Astrocyte (in vitro differentiated cells and primary cell): ENCODE measurements at regions not wholly inside any gene's neighbourhood (a gene's known extent, or its start where the extent isn't known, plus 50 kb on each side); places are given as distances from the start of the nearest gene placed in this dataset.
A peak's percentile ranks its signal among the peaks of the same experiment; 100 is the strongest.

ENCODE experiments used
- DNase-seq: peaks from one replicate; pipeline ENCODE4 v3.0.0-alpha.2; 2010; ENCODE audit warnings: low read depth
- FAIRE-seq: peaks from 2 replicates; lab custom pipeline; 2011; peaks lifted over from hg19 to GRCh38; lab: Jason Lieb, UNC
- H2AFZ ChIP-seq: 2 replicates; pipeline ENCODE4 v1.6.0; 2012; ENCODE audit warnings: low read depth, low read length, inconsistent platforms
- H3K27ac ChIP-seq: 2 replicates; pipeline ENCODE4 v1.5.1; 2011; ENCODE audit warnings: low read depth, low read length, inconsistent platforms
- H3K27me3 ChIP-seq: 2 replicates; pipeline ENCODE4 v1.6.0; 2011; ENCODE audit warnings: low read length, inconsistent platforms; ENCODE audit not compliant: insufficient read depth
- H3K36me3 ChIP-seq: 2 replicates; pipeline ENCODE4 v1.5.1; 2011; ENCODE audit warnings: low read length, inconsistent platforms; ENCODE audit not compliant: insufficient read depth
- H3K4me1 ChIP-seq: 2 replicates; pipeline ENCODE4 v1.5.1; 2011; ENCODE audit warnings: low read length, inconsistent platforms; ENCODE audit not compliant: insufficient read depth
- H3K4me2 ChIP-seq: 2 replicates; pipeline ENCODE4 v1.6.0; 2012; ENCODE audit warnings: low read length, inconsistent platforms
- H3K4me3 ChIP-seq: 2 replicates; pipeline ENCODE4 v1.5.1; 2011; ENCODE audit warnings: low read depth, mild to moderate bottlenecking, low read length, inconsistent platforms; ENCODE audit not compliant: insufficient read depth
- H3K79me2 ChIP-seq: 2 replicates; pipeline ENCODE4 v1.6.0; 2012; ENCODE audit warnings: mild to moderate bottlenecking, low read length, inconsistent platforms; ENCODE audit not compliant: insufficient read depth
- H3K9ac ChIP-seq: 2 replicates; pipeline ENCODE4 v1.6.0; 2012; ENCODE audit warnings: mild to moderate bottlenecking, low read length, inconsistent platforms
- H3K9me3 ChIP-seq: 2 replicates; pipeline ENCODE4 v1.5.1; 2012; ENCODE audit warnings: low read depth, mild to moderate bottlenecking, low read length, inconsistent platforms; ENCODE audit not compliant: insufficient read depth
- H4K20me1 ChIP-seq: 2 replicates; pipeline ENCODE4 v1.6.0; 2012; ENCODE audit warnings: low read length, inconsistent platforms; ENCODE audit not compliant: insufficient read depth
- H3K27ac Mint-ChIP-seq: one replicate; pipeline ENCODE4 v1.8.0; 2021; ENCODE audit warnings: mild to moderate bottlenecking, mixed read lengths; ENCODE audit not compliant: unreplicated experiment
- H3K27me3 Mint-ChIP-seq: one replicate; pipeline ENCODE4 v1.8.0; 2021; ENCODE audit warnings: low read depth, mixed read lengths; ENCODE audit not compliant: unreplicated experiment
- H3K36me3 Mint-ChIP-seq: one replicate; pipeline ENCODE4 v1.8.0; 2021; ENCODE audit warnings: low read depth, mixed read lengths; ENCODE audit not compliant: unreplicated experiment
- H3K4me1 Mint-ChIP-seq: one replicate; pipeline ENCODE4 v1.8.0; 2021; ENCODE audit warnings: low read depth, mixed read lengths; ENCODE audit not compliant: unreplicated experiment
- H3K4me3 Mint-ChIP-seq: one replicate; pipeline ENCODE4 v1.8.0; 2021; ENCODE audit warnings: mild to moderate bottlenecking, moderate library complexity, mixed read lengths; ENCODE audit not compliant: unreplicated experiment
- H3K9me3 Mint-ChIP-seq: one replicate; pipeline ENCODE4 v1.8.0; 2021; ENCODE audit warnings: mild to moderate bottlenecking, mixed read lengths; ENCODE audit not compliant: unreplicated experiment
- EZH2 ChIP-seq: IDR thresholded peaks from 2 replicates; pipeline ENCODE4 v1.6.1; 2012; ENCODE audit warnings: mild to moderate bottlenecking, low read length, inconsistent platforms; ENCODE audit not compliant: insufficient read depth
- TF ChIP-seq, protein P1 (sequence below): IDR thresholded peaks from 2 replicates; pipeline ENCODE4 v1.5.1; 2011; ENCODE audit warnings: low read depth, mild to moderate bottlenecking, inconsistent platforms, low read length, moderate library complexity; ENCODE audit not compliant: insufficient read depth

GRCh38 chr7:22911889-22912288 lies 89.2 kb upstream of the TOMM7 start:
- Mint-ChIP-seq H3K36me3 (peaks cover 19% of the 10 kb centered on the region), H3K27me3 (no peaks in the 10 kb centered on the region), H3K9me3 (peaks cover 23% of the 10 kb centered on the region), H3K4me3 (no peak overlapping the region), H3K4me1 (no peaks in the 10 kb centered on the region), H3K27ac (no peak overlapping the region)
- H3K27ac ChIP-seq = no peak overlapping the region
- no peaks in the 10 kb centered on the region for H3K27me3 ChIP-seq
- TF ChIP-seq, protein P1, sequence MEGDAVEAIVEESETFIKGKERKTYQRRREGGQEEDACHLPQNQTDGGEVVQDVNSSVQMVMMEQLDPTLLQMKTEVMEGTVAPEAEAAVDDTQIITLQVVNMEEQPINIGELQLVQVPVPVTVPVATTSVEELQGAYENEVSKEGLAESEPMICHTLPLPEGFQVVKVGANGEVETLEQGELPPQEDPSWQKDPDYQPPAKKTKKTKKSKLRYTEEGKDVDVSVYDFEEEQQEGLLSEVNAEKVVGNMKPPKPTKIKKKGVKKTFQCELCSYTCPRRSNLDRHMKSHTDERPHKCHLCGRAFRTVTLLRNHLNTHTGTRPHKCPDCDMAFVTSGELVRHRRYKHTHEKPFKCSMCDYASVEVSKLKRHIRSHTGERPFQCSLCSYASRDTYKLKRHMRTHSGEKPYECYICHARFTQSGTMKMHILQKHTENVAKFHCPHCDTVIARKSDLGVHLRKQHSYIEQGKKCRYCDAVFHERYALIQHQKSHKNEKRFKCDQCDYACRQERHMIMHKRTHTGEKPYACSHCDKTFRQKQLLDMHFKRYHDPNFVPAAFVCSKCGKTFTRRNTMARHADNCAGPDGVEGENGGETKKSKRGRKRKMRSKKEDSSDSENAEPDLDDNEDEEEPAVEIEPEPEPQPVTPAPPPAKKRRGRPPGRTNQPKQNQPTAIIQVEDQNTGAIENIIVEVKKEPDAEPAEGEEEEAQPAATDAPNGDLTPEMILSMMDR = no peak
- TF ChIP-seq EZH2 = no peak
- H3K36me3 ChIP-seq = peaks cover 3% of the 10 kb centered on the region
- FAIRE-seq (no peak), DNase-seq (peak; percentile 56)
- H2AFZ ChIP-seq = no peak overlapping the region
- H4K20me1 ChIP-seq = no peaks in the 10 kb centered on the region
- no peaks in the 10 kb centered on the region for H3K9me3 ChIP-seq
- H3K4me1 ChIP-seq = no peaks in the 10 kb centered on the region
- no peaks in the 10 kb centered on the region for H3K79me2 ChIP-seq
- no peak overlapping the region for H3K4me2 ChIP-seq
- no peak overlapping the region for H3K9ac ChIP-seq
- no peak overlapping the region for H3K4me3 ChIP-seq

DNA sequence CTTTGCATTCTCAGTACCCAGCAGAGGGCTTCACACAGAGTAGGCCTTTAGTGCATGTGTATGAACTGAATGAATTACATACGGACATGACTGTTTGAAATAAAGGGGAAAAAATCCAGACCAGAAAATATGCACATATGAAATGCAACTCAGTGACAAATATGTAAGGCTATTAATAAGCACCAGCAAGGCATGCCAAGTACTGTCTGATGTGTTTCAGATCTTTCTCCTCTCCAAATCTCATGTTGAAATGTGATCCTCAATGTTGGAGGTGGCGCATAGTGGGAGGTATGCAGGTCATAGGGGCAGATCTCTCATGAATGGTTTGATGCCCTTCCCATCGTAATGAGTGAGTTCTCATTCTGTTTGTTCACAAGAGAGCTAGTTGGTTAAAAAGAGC lies 87.3 kb upstream of the TOMM7 start:
- no peak overlapping the region for H3K9ac ChIP-seq
- DNase-seq = no peak
- FAIRE-seq = no peak
- peaks cover 15% of the 10 kb centered on the region for H3K36me3 Mint-ChIP-seq
- no peak overlapping the region for H3K4me2 ChIP-seq
- H3K4me3 Mint-ChIP-seq = no peak overlapping the region
- H3K9me3 Mint-ChIP-seq = peaks cover 21% of the 10 kb centered on the region
- no peaks in the 10 kb centered on the region for H3K4me1 ChIP-seq
- H4K20me1 ChIP-seq = no peaks in the 10 kb centered on the region
- H3K27ac Mint-ChIP-seq = no peak overlapping the region
- no peak overlapping the region for H2AFZ ChIP-seq
- no peak overlapping the region for H3K27ac ChIP-seq
- TF ChIP-seq, protein P1 = no peak
- H3K4me1 Mint-ChIP-seq = no peaks in the 10 kb centered on the region
- no peaks in the 10 kb centered on the region for H3K9me3 ChIP-seq
- H3K4me3 ChIP-seq = no peak overlapping the region
- peaks cover 3% of the 10 kb centered on the region for H3K36me3 ChIP-seq
- H3K27me3 ChIP-seq = no peaks in the 10 kb centered on the region
- H3K79me2 ChIP-seq = no peaks in the 10 kb centered on the region
- H3K27me3 Mint-ChIP-seq = no peaks in the 10 kb centered on the region

- no peak overlapping the region for H2AFZ ChIP-seq
- H3K36me3 ChIP-seq = peaks cover 3% of the 10 kb centered on the region
- no peaks in the 10 kb centered on the region for H3K9me3 ChIP-seq
- no peak overlapping the region for H3K4me3 ChIP-seq
- no peaks in the 10 kb centered on the region for H3K4me1 ChIP-seq
- Mint-ChIP-seq H3K27ac (no peak overlapping the region), H3K27me3 (no peaks in the 10 kb centered on the region), H3K4me3 (no peak overlapping the region), H3K4me1 (no peaks in the 10 kb centered on the region), H3K36me3 (peaks cover 4% of the 10 kb centered on the region), H3K9me3 (peaks cover 9% of the 10 kb centered on the region)
- H3K79me2 ChIP-seq = no peaks in the 10 kb centered on the region
- H3K27ac ChIP-seq = no peak overlapping the region
- H3K27me3 ChIP-seq = no peaks in the 10 kb centered on the region
- TF ChIP-seq EZH2 = no peak
- TF ChIP-seq, protein P1 = no peak
- no peak for DNase-seq
- FAIRE-seq = no peak
- no peaks in the 10 kb centered on the region for H4K20me1 ChIP-seq
- no peak overlapping the region for H3K4me2 ChIP-seq
- H3K9ac ChIP-seq = no peak overlapping the region
Observed at GRCh38 chr7:22907805-22908204, 85.2 kb upstream of the TOMM7 start.
